ENCODE measurements at regions not wholly inside any gene's neighbourhood (a gene's known extent, or its start where the extent isn't known, plus 50 kb on each side); places are given as distances from the start of the nearest gene placed in this dataset.
"Not testable (repeated sequence)": the region's sequence is repeated elsewhere in the genome, so short reads cannot be mapped to it uniquely, and the experiment has no call there.

GRCh38 chr5:145446875-145447274 is 388.3 kb downstream of the PRELID2 start:
- not testable (repeated sequence) for DNase-seq

- no peak for DNase-seq
Measured at GRCh38 chr5:145446412-145446811, 388.7 kb downstream of the PRELID2 start.

- no peak for DNase-seq
Measured at GRCh38 chr5:145445027-145445426, 390.1 kb downstream of the PRELID2 start.

- no peak for DNase-seq
Measured at GRCh38 chr5:145443964-145444363, 391.2 kb downstream of the PRELID2 start.

- DNase-seq, result no peak
Measured at GRCh38 chr5:145443366-145443765, 391.8 kb downstream of the PRELID2 start.

GRCh38 chr5:145442661-145443060 is 392.5 kb downstream of the PRELID2 start:
- not testable (repeated sequence) for DNase-seq

GRCh38 chr5:145441228-145441627 is 393.9 kb downstream of the PRELID2 start:
- DNase-seq, result no peak

- no peak for DNase-seq
Measured at GRCh38 chr5:145437627-145438026, 397.5 kb downstream of the PRELID2 start.

- no peak for DNase-seq
Measured at GRCh38 chr5:145433077-145433476, 402.1 kb downstream of the PRELID2 start.

- no peak for DNase-seq
Measured at GRCh38 chr5:145429170-145429569, 406.0 kb downstream of the PRELID2 start.

GRCh38 chr5:145408048-145408341 is 427.1 kb downstream of the PRELID2 start:
- no peak for DNase-seq

GRCh38 chr5:145407300-145408047 is 427.7 kb downstream of the PRELID2 start:
- DNase-seq, result no peak

- no peak for DNase-seq
Measured at GRCh38 chr5:145403992-145404391, 431.1 kb downstream of the PRELID2 start.

- no peak for DNase-seq
Measured at GRCh38 chr5:145396888-145397287, 438.3 kb downstream of the PRELID2 start.

GRCh38 chr5:145395151-145395550 is 440.0 kb downstream of the PRELID2 start:
- DNase-seq, result not testable (repeated sequence)

- DNase-seq, result no peak
Measured at GRCh38 chr5:145393426-145393825, 441.7 kb downstream of the PRELID2 start.

GRCh38 chr5:145389047-145389446 is 446.1 kb downstream of the PRELID2 start:
- no peak for DNase-seq

GRCh38 chr5:145385276-145385675 is 449.9 kb downstream of the PRELID2 start:
- DNase-seq, result no peak

- no peak for DNase-seq
Measured at GRCh38 chr5:145378226-145378625, 456.9 kb downstream of the PRELID2 start.

GRCh38 chr5:145375521-145375920 is 459.6 kb downstream of the PRELID2 start:
- DNase-seq, result no peak

GRCh38 chr5:145365464-145365863 is 469.7 kb downstream of the PRELID2 start:
- no peak for DNase-seq

- DNase-seq, result no peak
Measured at GRCh38 chr5:145362266-145362665, 472.9 kb downstream of the PRELID2 start.

- DNase-seq, result no peak
Measured at GRCh38 chr5:145360936-145361335, 474.2 kb downstream of the PRELID2 start.

- no peak for DNase-seq
Measured at GRCh38 chr5:145350513-145350912, 484.6 kb downstream of the PRELID2 start.

GRCh38 chr5:145347026-145347616 is 488.0 kb downstream of the PRELID2 start:
- no peak for DNase-seq

All from CD4-positive, alpha-beta T cell treated with Interleukin-12 subunit alpha and Interleukin-12 subunit beta, for 1 hour (primary cell).